ENCODE measurements at regions not wholly inside any gene's neighbourhood (a gene's known extent, or its start where the extent isn't known, plus 50 kb on each side); places are given as distances from the start of the nearest gene placed in this dataset.
"Not testable (repeated sequence)": the region's sequence is repeated elsewhere in the genome, so short reads cannot be mapped to it uniquely, and the experiment has no call there.

- no peak for DNase-seq (ENCODE audit: low spot score)
Observed at GRCh38 chr12:91889910-91890309, 255.7 kb downstream of the BTG1 start.

- DNase-seq (ENCODE audit: low spot score), result no peak
Observed at GRCh38 chr12:91889059-91889458, 256.6 kb downstream of the BTG1 start.

- DNase-seq (ENCODE audit: low spot score), result no peak
Observed at GRCh38 chr12:91887957-91888356, 257.7 kb downstream of the BTG1 start.

DNA sequence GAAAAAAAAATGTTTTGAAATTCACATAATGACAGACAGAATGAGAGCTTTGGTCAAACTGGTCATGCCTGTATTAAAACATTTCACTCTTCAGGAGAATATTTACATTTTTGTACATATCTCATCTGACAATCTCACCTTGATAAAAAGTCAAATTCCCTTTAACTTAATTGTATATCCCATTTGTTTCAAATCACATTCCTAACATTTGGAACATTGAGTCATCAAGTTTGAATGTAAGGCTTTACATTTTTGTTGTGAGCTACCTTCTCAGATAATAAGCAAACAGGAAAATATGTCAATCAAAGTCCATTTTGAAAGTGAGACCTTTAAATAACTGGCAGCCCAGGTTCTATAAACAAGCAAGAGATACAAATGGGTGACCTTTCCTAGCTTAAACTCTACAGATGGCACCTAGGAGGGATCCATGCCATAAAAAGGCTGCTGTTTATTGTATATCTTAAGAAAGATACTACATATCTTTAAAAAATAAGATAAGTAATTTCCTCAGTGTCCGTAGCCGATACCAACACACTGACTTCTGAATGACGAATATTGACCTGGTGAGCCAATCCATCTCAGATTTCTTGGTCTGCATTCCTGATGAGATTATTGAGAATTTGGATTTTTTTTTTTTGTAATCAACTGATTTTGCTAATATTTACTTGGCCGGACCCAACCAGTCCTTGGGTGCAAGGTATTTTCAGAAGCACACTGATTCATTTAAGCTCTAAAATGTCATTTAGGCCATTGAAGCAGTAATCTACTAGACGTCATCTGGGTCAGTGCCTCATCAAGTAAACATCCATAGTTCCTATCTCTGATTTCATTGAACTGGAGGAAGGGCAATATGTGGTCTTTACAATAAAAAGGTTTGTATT, 259.6 kb downstream of the BTG1 start:
- no peak for DNase-seq (ENCODE audit: low spot score)

DNA sequence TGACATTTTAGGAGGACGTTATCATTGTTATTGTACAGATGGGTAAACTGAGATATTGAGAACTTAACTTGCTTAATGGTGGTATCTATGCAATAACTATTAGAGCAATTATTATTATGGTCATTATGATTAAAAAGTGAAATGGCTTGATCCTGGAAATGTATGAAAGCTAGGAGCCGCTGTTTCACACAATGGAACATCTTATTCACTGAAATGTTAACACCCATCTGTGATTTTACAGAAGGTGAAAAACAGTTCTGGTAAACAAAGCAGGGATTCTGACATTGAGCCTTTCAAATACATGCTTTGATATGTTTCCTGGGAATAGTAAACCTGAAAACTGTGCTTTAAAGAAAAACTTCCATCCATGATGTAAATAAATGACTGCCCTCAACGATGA, 261.4 kb downstream of the BTG1 start:
- DNase-seq (ENCODE audit: low spot score), result no peak

- no peak for DNase-seq (ENCODE audit: low spot score)
Observed at GRCh38 chr12:91883811-91884210, 261.8 kb downstream of the BTG1 start.

GRCh38 chr12:91882910-91883309, 262.7 kb downstream of the BTG1 start:
- DNase-seq (ENCODE audit: low spot score), result no peak

DNA sequence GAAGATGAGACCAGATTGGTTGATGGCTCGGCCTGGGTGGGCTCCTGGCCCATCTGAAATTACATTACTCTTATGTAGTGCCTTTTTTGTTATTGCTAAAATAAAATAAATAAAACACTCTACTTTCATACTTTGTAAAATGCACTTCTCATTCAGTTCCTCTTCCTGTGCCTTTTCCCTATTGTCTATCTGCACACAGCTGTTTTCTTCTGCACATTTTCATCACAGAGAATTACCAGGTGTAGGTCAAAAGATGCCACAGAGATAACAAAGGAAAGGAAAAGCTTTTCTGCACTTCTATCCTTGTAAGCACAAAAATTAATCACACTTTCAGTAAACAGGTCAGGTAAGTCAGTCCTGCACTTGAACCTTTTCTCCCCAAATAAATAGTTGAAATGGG, 265.1 kb downstream of the BTG1 start:
- no peak for DNase-seq (ENCODE audit: low spot score)

DNA sequence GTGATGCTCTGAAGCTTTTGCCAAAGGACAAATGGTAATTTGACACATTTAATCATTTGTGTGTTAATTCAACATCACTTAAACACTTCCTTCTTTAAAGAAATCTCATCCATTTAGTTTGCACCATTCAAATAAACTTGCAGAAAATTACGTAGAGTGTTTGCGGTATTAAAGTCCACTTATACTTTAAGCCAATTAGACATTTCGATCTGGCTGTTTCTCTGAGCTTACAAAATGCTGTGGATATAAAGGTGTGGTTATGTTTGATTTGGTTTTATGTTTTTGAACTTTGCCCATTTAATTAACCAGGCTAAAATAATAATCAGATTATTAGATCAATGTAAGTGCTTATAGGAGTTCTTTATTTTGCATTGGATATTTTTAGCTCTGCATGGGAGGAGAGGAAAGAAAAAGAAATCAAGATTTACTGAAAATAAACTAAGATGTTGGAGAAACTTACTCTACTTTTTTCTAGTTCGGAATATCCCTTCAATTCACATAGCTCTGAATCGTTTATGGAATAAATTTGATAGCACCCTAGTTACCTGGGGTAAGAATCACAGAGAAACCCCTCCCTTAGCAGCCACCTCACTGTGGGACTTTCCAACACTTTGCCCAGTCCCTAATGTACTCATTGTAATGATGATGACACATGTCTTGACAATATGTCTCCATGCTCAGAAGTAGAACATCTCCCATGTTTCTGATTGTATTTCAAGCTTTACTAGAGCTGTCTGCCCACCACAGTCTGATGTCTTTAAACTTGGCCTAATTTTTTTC, 268.0 kb downstream of the BTG1 start:
- no peak for DNase-seq (ENCODE audit: low spot score)

DNA sequence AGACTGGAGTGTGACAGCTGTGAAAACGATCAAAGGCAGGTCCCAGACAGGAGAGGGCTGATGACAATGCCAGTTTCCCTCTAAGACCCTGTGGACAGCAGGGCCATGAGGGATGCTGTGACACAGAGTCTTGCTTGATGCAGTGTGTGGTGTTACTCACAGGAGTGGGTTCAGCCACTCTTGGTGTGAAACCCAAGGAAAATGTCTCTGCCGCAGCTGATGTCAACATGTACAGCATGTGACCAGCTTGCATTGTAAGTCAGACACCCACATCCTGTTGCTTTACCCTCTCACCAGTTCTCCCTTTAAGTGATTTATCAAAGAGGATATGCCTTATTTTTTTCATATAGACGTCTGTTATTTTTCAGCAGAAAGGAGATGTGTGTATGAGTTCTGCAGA, 268.6 kb downstream of the BTG1 start:
- peak; percentile 44 for DNase-seq (ENCODE audit: low spot score)

DNA sequence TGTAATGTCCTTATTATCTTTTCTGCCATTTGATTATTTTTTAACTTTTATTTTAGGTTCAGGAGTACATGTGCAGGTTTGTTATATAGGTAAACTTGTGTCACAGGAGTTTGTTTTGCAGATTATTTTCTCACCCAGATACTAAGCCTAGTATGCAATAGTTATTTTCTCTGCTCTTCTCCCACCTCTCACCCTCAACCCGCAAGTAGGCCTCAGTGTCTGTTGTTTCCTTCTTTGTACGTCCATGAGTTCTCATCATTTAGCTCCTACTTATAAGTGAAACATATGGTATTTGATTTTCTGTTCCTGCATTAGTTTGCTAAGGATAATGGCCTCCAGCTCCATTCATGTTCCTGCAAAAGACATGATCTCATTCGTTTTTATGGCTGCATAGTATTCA, 270.0 kb downstream of the BTG1 start:
- not testable (repeated sequence) for DNase-seq (ENCODE audit: low spot score)

DNA sequence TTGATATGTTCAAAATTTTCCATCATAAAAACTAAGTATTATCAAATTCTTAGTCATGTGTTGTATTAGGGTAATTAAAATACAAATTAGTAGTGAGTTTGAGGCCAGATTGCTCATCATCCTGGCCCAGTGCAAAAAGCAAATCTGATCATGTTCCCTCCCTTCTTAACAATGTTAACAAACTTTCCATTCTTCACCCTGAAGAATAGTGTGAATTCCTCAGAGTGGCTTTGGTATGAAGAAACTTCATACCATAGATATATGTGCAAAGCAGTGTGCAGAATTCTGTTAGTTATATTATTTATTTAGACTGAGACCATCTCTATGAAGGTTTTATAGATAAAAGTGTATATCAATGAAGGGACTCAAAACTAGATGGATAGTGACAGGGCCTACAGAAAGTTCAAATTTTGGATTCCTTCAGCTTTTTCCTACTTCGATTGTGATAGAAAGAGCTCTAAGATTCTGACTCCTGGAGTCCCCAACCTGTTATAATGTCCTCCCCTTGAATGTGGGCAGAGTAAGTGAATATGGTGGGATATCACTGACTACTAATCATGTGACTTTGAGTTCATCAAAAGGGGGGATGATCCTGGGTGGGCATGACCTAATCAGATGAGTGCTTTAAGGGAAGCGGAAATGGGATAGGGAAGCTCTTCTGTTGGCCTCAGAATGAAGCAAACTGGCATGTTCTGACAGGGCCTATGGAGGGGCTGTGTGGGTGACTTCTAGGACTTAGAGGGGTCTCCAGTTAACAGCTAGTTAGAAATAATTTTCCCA, 271.4 kb downstream of the BTG1 start:
- no peak for DNase-seq (ENCODE audit: low spot score)

- DNase-seq (ENCODE audit: low spot score), result no peak
Observed at GRCh38 chr12:91871751-91872150, 273.9 kb downstream of the BTG1 start.

DNA sequence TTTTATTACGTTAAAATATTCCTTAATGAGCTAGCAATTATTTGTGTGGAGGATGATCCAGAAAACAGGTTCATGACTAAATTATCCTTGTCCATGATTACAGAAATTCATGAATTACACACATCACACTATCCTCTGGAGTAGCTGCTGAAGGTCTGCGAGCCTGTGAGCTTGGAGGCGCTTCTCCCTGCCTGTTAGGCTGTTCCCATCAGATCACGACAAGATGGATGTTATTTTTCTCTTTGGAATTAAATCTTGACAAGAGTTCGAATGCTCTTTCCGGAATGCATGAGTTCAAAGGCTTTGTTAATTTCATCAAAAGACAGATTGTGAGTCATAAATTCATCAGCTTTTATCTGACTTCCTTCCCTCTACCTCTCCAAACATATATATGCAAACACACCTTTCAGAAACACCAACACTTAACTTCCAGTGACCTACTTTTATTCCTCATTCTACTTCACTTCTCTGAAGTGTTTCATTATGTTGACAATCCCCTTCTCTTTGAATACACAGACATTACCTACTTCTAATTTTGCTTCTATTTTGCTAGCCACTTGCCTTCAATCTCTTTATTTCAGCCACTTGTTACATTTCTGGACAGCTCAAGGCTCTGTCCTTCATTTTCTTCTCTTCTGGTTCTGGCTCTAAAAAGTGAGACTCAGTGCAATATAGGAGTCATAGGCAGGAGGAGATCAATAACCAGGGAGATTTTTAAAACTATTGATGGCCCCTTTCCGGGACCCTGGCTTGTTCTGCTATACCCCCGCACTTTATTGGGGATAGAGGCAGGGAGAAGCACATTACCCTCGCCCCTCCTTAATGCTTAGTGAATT, 274.6 kb downstream of the BTG1 start:
- DNase-seq (ENCODE audit: low spot score), result no peak

- DNase-seq (ENCODE audit: low spot score), result no peak
Observed at GRCh38 chr12:91868054-91868453, 277.6 kb downstream of the BTG1 start.

GRCh38 chr12:91866566-91866965, 279.1 kb downstream of the BTG1 start:
- no peak for DNase-seq (ENCODE audit: low spot score)

DNA sequence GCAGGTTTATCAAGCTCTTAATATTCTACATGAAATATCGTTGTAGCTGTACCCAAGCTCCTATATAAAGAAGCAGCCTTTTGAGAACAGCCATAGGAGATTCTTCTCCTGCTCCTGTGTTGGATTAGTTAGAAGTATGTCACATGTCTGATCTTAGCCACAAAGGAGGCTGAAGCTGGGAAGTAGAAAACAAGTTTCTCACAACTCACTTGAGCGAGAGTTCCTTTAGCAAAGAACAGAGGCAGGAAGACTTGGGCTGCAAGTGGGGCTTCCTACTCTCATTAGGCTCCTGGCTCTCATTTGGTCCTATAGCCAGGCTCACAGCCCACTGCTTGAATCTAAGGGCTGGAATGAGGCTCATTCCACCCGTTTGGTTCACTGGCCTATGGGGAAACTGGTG, 281.9 kb downstream of the BTG1 start:
- no peak for DNase-seq (ENCODE audit: low spot score)

GRCh38 chr12:91861554-91861953, 284.1 kb downstream of the BTG1 start:
- no peak for DNase-seq (ENCODE audit: low spot score)

- DNase-seq (ENCODE audit: low spot score), result no peak
Observed at GRCh38 chr12:91859347-91859746, 286.3 kb downstream of the BTG1 start.

DNA sequence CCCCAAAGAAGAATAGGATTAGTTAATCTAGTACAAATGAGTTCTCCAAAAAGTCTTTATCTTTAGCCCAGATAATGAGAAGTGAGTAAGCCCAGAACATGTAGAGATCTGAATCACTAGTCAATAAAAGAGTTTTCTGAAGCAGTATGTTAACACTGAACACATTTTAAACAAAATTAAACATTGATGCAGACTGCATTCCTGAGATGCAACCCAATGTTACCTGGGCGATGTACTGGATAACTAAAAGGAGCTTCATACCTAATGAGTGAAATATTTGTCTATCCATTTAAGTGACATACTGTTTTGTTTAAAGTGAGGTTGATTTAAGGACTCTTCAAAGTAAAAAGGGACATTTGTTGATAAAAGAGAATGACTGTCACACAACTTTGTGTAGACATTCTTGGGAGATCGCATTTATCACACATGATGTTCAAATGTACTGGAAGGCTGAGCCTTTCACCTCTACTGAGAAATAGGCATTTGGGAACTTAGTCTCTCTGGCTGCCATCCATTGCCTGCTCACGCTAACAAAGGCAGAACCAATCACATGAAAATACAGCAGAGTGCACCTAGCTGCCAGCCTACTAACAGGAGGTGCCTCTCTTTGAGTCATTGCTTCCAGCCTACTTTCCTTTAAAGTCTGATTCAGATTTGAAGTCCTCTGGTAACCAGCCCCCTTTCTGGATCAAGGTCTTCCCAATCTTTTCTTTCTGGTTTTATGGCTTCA, 287.7 kb downstream of the BTG1 start:
- no peak for DNase-seq (ENCODE audit: low spot score)

DNA sequence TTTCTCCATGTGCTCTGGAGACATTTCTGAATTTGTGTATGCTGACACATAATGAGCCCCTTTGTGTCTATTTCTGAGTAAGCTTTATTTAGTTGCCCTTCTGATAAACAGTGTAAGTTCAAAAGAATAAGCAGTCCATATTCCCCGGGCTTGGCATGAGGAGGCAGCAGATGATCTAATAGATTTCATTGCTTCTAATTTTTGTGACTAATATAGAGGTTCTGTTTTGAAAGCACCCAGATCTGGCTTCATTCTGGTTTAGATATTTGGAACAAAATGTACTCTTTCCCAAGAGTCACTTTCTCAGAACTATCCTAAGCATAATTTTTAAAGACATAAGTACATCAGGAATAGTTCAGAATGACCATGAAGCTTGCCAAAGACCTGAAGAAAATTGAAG, 290.9 kb downstream of the BTG1 start:
- DNase-seq (ENCODE audit: low spot score), result no peak
